HG02884 (cell line): ENCODE measurements at regions not wholly inside any gene's neighbourhood (a gene's known extent, or its start where the extent isn't known, plus 50 kb on each side); places are given as distances from the start of the nearest gene placed in this dataset.
A peak's percentile ranks its signal among the peaks of the same experiment; 100 is the strongest.

Source experiments
- ATAC-seq: cut with Tn5 transposase; IDR thresholded peaks from one replicate; pipeline ENCODE4 v1.9.1; 2021; ENCODE audit warnings: mild to moderate bottlenecking, moderate library complexity; ENCODE audit not compliant: unreplicated experiment

- ATAC-seq: no peak
Measured at GRCh38 chr4:110675426-110675825, 52.5 kb upstream of the PITX2 start.

DNA sequence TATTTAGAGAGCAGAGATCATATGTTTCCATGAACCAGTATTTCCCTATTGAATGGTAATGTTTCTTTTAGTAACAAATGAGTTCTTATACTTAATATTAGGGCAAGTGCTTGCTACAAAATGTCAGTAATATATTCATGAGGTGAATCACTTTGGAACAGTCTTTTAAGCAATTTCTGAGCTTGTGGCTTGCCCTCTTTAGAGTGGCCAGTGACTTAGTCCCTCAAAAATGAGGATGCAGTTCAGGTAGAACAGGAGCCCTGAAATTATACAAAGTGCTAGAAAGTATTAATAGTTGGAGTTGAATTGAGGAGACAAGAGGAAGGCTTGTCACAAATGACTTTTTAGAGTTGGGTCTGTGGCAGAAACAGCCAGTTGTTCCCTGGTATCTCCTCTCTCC is 53.4 kb upstream of the PITX2 start:
- no peak for ATAC-seq

DNA sequence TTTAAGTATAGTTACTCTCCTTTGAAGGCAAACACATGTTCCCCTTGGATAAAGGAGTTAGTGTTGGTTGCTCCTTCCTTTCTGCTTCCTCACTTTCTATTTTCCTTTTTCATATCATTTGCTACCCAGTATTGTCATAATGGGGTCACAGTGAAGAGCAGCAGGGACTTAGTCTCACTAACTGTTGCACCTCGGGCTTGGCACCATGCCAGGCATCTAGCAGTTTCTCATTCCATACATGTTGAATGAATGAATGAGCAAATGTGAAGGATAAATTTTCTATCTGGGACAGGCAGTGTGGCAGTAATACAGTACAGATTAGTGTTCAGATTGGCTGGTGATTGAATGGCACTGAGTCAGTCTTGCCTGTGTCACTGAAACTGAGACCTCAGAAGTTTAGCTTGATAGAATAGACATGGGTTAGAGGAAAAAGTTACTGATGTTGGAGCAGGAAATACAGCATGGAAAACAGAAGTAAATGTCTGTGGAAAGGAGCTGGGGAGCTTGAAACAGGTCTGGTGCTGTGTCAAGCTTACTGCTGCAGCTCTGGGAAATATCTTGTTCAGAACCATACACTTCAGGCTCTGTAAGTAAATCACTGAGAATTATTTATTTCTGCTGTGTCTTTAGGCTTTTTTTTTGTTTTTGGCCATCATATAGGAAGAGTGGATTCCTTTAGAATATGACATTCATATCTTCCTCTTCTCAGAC is 55.8 kb upstream of the PITX2 start:
- no peak for ATAC-seq

DNA sequence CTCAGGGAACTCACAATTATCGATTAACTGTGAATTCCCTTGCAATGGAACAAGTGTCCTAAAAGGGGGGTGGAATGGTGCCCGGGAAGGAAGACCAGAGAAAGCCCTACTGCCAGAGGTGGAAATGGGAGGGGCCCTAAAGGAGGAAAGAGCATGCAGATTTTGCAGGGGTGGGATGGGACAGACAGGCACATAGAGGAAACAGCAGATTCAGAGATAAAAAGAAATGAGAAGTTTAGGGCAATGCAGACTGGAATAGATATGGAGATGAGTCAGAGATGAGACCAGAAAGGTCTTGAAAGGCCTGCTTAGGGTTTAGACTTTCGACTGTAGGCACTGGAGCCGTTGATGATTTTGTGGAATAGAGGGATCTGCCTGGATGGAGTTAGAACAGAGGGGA is 57.4 kb upstream of the PITX2 start:
- no peak for ATAC-seq

DNA sequence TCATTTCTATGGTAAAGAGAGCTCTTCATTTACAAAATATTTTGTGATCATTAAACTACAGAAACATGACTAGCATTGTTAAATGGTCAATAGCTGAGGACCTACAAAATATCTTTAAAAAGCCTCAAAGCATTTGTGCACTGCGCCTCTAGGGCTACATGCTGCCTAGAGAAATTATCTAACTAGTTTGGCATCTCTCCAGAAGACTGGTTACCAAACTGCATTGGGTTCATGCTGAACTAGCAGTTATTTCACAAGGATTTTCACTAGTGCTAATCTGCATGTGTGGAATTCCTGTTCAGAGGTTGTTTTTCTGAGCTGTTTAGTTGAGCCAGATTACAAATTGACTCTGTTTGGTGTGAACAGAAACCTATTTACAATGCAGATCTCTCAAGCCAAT is 58.5 kb upstream of the PITX2 start:
- ATAC-seq: no peak

DNA sequence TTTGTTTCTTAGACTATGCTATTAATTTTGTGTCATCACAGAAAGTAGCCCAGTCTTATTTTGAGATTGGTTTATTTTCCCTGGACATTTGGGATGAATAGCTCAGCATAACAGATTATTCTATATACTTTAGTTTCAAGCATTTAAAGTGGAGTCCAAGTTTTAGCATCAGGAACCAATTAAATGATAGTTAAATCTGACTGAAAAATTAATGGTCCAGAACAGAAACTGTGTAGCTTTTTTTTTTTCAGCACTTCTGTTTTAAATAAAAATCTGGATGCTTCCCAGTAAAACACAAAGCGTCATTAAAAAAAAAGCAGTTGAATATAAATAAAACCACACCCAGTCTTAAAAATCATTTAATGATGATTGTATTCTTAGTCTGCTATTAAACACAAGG is 59.4 kb upstream of the PITX2 start:
- ATAC-seq: no peak

DNA sequence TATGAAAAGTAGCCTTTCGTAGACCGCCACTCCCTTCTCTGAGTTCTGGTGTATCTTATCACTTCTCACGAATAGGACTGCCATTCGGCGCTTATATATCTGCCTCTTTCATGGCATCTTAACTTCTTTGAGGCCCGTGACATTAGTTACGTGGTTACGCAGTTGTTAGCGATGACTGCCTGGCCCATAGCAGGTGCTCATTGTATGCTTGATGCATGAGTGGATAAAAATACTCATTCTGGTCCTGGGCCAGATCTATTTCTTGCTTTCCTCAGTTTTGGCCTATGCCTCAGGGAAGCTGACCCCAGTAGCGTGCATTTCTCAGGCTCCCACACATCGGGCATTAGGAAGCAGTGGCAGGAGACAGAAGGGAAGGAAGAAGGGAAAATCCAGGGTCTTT is 60.7 kb upstream of the PITX2 start:
- ATAC-seq: no peak

DNA sequence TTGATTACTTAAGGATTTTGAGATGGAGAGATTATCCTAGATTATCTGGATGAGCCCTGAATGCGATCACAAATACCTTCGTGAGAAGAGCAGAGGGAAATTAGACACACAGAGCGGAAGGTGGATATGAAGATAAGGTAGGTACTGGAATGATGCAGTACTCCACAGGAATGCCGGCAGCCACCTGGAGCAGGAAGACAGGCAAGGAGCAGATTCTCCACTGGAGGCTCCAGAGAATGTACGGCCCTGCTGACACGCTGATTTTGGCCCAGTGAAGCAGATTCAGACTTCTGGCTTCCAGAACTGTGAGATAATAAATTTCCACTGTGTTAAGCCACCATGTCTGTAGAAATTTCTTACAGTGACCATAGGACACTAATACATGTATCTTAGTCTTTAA is 79.4 kb upstream of the PITX2 start:
- ATAC-seq: no peak

- peak; percentile 57 for ATAC-seq
Measured at GRCh38 chr4:110704748-110705439, 82.0 kb upstream of the PITX2 start.

DNA sequence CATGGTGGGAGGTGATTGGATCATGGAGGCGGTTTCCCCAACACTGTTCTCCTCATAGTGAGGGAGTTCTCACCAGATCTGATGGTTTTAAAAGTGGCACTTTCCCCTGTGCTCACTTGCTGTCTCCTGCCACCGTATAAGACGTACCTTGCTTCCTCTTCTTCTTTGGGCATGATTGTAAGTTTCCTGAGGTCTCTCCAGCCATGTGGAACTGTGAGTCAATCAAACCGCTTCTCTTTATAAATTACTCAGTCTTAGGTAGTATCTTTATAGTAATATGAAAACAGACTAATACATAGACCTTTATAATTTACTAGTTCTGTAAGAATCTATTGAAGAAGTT is 82.5 kb upstream of the PITX2 start:
- ATAC-seq: no peak

DNA sequence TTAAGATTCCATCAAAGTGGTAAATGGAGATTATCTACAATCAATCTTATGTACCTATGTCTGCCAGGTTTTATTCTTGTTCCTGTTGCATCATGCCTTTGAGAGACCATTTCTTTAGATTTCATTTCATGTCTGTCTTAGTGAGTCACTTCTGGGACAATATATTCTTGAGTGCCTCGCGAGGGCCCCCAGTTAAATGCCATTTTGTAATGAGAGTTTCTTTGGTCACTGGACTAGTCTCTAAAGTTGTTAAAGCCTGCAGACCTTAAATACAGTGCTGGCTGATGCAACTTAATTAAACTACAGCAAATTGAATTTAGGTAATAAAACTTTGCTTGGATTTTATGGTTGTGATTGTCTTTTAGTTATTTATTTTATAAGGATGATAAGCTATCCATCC is 87.2 kb upstream of the PITX2 start:
- no peak for ATAC-seq

- no peak for ATAC-seq
Measured at GRCh38 chr4:110712486-110712885, 89.6 kb upstream of the PITX2 start.

DNA sequence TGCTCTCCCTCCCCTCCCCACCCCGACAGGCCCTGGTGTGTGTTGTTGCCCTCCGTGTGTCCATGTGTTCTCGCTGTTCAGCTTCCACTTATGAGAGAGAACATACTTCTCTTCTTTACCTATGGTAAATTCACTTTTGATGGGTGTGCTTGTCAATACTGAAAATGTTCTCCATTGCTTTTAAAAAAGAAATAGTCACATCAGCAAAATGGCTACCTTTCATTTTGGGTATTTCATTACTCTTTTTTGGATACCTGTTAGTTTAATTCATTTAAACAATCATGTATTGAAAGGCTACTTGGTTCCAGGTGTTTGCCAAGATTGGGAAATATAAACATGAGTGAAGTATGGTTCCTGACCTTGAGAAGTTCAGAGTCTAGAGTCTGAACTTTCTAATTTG is 107.4 kb upstream of the PITX2 start:
- ATAC-seq: no peak

GRCh38 chr4:110733901-110734300 is 111.0 kb upstream of the PITX2 start:
- no peak for ATAC-seq

DNA sequence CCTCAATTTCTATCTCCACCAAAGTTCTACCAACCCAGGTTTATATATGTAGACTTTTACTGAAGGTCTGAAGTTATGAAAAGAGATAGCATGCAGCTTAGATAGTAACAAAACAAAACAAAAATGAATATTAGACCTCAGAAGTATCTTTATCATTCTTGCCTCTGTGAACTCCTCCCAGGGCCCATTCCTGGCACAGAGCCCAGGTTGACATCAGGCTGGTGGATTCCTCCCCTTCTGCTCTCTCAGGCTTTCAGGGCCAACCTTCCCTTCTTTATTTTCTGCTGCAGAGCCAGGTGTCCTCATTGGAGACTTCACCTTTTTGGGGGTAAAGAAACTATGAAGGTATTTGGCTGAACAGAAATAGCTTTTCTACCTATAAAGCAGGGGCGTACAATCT is 112.8 kb upstream of the PITX2 start:
- no peak for ATAC-seq

DNA sequence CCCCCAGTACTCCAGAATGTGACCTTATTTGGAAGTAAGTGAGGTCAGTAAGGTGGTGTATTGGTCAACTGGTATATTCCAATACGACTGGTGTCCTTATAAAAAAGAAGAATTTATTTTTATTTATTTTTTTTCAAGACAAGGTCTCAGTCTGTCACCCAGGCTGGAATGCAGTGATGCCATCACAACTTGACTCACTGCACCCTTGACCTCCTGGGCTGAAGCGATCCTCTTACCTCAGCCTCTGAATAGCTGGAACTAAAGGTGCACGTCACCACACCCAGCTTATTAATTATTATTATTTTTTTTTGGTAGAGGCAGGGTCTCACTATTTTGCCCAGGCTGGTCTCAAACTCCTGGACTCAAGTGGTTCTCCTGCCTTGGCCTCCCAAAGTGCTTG is 115.1 kb upstream of the PITX2 start:
- ATAC-seq: no peak

DNA sequence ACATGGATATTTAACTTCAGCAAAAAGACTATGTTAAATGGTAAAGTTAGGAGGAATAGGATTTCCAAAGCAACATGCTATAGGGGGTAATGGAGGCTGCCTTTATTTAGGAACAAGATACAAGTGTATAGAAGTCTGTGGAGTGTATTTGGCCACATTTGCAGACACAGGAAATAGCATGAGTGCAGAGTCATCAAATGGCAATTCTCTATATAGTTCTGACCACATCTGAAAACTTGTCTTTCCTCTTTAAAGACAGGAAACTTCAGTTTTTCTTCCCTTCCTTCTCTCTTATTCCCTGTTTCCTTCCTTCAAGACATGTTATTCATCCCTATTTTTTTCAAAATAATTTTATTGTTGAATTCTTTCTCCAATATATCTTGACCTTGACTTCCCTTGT is 119.3 kb upstream of the PITX2 start:
- no peak for ATAC-seq

- ATAC-seq: no peak
Measured at GRCh38 chr4:110748071-110748470, 125.2 kb upstream of the PITX2 start.

DNA sequence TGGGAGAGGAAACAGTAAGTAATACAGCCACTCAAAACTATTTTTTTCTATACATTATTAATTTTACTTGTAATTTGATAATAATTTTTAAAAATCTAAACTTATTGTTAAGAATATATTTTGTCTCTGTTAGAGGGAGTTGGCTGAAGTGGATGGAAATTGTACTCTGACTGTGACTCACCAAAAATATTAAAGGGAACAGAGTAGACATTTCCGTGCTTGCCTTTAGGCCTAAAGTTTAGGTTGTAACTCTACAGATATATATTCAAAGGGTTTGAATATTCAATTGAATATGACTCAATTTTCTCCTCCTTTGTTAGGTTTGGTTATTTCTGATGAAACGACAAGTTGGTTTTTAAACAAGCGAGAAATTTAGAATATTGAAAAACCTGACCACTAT is 128.3 kb upstream of the PITX2 start:
- no peak for ATAC-seq

GRCh38 chr4:110751986-110752385 is 129.1 kb upstream of the PITX2 start:
- no peak for ATAC-seq

DNA sequence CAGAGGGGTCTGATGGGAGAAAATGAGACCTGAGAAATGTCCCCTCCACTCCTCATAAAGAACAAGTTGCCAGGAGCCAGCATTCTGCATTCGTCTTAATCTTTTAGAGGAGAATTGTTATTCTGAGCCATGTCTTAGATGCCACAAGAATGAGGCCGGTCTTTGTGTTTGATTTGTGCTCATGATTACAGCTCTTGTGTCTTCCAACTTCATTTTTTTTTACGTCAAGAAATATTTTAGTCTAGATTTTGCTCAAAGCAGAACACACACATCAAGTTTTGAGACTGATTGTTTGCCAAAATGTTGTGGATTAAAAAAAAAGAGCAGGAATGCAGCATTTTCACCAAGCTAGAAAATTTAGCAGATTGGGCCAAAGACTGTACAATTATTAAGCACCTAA is 130.6 kb upstream of the PITX2 start:
- ATAC-seq: no peak

DNA sequence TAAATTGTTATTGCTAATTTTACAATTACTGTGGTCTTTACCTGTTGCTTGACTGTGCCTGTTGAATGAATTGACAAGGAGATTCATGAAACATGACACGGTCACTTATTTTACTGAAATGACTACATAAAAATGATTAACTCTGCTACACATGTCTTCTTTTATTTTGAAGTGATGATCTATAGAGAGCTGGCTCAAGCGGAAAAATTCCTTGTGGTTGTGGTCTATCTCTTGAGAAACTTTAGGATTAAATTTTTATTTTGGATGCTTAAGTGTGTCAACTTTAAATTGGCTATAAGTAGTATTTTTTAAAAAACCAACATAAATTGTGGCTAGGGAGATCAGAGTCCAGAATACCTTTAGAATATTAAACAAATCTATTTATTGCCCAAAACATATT is 131.8 kb upstream of the PITX2 start:
- ATAC-seq: no peak

DNA sequence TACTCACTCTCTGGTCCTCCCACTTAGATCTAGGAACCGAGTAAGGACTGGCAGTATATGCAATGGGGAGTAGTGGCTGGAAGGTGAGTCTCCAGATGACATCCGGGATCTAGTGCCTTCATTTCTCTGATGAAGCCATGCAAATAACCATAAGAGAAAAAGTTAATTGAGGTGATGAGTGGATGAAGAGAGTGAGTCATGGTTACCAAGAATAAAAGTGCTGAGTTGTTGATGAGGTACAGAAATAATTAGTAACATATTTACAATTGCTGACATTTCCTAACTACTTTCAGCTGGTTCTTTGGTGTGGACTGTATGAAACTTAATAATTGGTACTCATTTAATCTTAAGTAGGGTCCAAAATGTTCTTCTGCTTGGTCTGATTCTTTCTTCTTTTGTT is 146.7 kb upstream of the PITX2 start:
- ATAC-seq: no peak
